GM12878 (cell line): ENCODE measurements at regions not wholly inside any gene's neighbourhood (a gene's known extent, or its start where the extent isn't known, plus 50 kb on each side); places are given as distances from the start of the nearest gene placed in this dataset.

ENCODE experiments used
- ATAC-seq: fragments of 200-7000 bp; cut with Tn5 transposase; 3 replicates; pipeline ENCODE4 v1.9.1; 2020; ENCODE audit warnings: mild to moderate bottlenecking, moderate library complexity
- BruUV-seq: library from RNA; stranded (reverse); fragments of 400-500 nt; replicated peaks from 2 replicates; lab custom pipeline; 2021; lab: Mats Ljungman, UMichigan
- CTCF ChIA-PET: fragments of 300-600 bp; sonication (Branson Sonifier 250); formaldehyde crosslinking; extraction: SDS; loops from one replicate; lab custom pipeline; 2021; ENCODE audit warnings: inconsistent platforms; lab: Yijun Ruan, JAX
- POLR2A ChIA-PET: fragments of 350-600 bp; formaldehyde crosslinking; extraction: SDS; loops from one replicate; lab custom pipeline; 2021; ENCODE audit warnings: inconsistent platforms; lab: Charles Lee
- RAD21 ChIA-PET: fragments of 300-600 bp; sonication (Branson Sonifier 250); formaldehyde crosslinking; loops from one replicate; lab custom pipeline; 2023; ENCODE audit warnings: antibody characterized with exemption; ENCODE audit not compliant: unreplicated experiment; lab: Charles Lee
- SMC1A ChIA-PET: fragments of 300-600 bp; sonication (Branson Sonifier 250); formaldehyde crosslinking; loops from one replicate; lab custom pipeline; 2023; ENCODE audit not compliant: unreplicated experiment, uncharacterized antibody; lab: Charles Lee
- DNase-seq: peaks from one replicate; pipeline ENCODE4 v3.0.0-alpha.2; 2011; ENCODE audit warnings: low read depth, low spot score
- FAIRE-seq: peaks from 3 replicates; lab custom pipeline; 2011; peaks lifted over from hg19 to GRCh38; lab: Jason Lieb, UNC
- H2AFZ ChIP-seq: 2 replicates; pipeline ENCODE4 v1.6.0; 2011; ENCODE audit warnings: low read depth, low read length, control low read depth; ENCODE audit not compliant: control insufficient read depth
- H3K27ac ChIP-seq: 2 replicates; pipeline ENCODE4 v1.5.1; 2011; ENCODE audit warnings: control low read depth; ENCODE audit not compliant: control insufficient read depth, insufficient read depth
- H3K27me3 ChIP-seq, 2 experiments: replicated peaks in 1 of 2; 2 replicates each; pipeline versions ENCODE4 v1.6.0 to v1.6.1; 2011; ENCODE audit warnings: low read length in 1 of 2; ENCODE audit not compliant: control insufficient read depth in 2 of 2, insufficient read depth in 2 of 2
- H3K36me3 ChIP-seq, 2 experiments: 2 replicates each; pipeline ENCODE4 v1.5.1; 2011; ENCODE audit warnings: low read length in 1 of 2; ENCODE audit not compliant: control insufficient read depth in 2 of 2, insufficient read depth in 2 of 2
- H3K4me1 ChIP-seq: 2 replicates; pipeline ENCODE4 v1.6.1; 2011; ENCODE audit warnings: mild to moderate bottlenecking, low read length, moderate library complexity, mixed read lengths; ENCODE audit not compliant: control insufficient read depth, insufficient read depth
- H3K4me2 ChIP-seq: 2 replicates; pipeline ENCODE4 v1.6.0; 2011; ENCODE audit warnings: control low read depth; ENCODE audit not compliant: control insufficient read depth, insufficient read depth
- H3K4me3 ChIP-seq: fragments of 200-600 bp; sonication (generic); 2 replicates; pipeline ENCODE4 v1.5.1; 2016
- H3K79me2 ChIP-seq: 2 replicates; pipeline ENCODE4 v1.6.0; 2011; ENCODE audit warnings: low read length; ENCODE audit not compliant: control insufficient read depth, insufficient read depth
- H3K9ac ChIP-seq: 2 replicates; pipeline ENCODE4 v1.8.0; 2011; ENCODE audit warnings: low read length, control low read depth, mixed read lengths; ENCODE audit not compliant: control insufficient read depth, insufficient read depth
- H3K9me3 ChIP-seq: replicated peaks from 3 replicates; pipeline ENCODE4 v1.5.1; 2011; ENCODE audit warnings: mild to moderate bottlenecking, low read length; ENCODE audit not compliant: control insufficient read depth, insufficient read depth
- H4K20me1 ChIP-seq: 2 replicates; pipeline ENCODE4 v1.6.0; 2011; ENCODE audit not compliant: control insufficient read depth, insufficient read depth
- ASH2L ChIP-seq: fragments of 300-600, 200-600 bp; sonication (generic); IDR thresholded peaks from 2 replicates; pipeline ENCODE4 v1.6.1; 2017; ENCODE audit warnings: low read depth, mild to moderate bottlenecking, borderline replicate concordance
- CHD4 ChIP-seq: fragments of 200-600 bp; sonication (generic); IDR thresholded peaks from 2 replicates; pipeline ENCODE4 v1.6.1; 2016; ENCODE audit warnings: mild to moderate bottlenecking
- FOXM1 ChIP-seq: IDR thresholded peaks from 2 replicates; pipeline ENCODE4 v1.6.1; 2012; ENCODE audit warnings: low read depth, mild to moderate bottlenecking, inconsistent platforms, low read length, moderate library complexity
- IRF4 ChIP-seq: IDR thresholded peaks from 2 replicates; pipeline ENCODE4 v1.6.1; 2011; ENCODE audit warnings: low read depth, low read length
- JUND ChIP-seq: IDR thresholded peaks from 2 replicates; pipeline ENCODE4 v1.6.1; 2012; ENCODE audit warnings: low read depth, mild to moderate bottlenecking, low read length, improper control_type of control experiment, moderate library complexity
- KDM1A ChIP-seq: fragments of 200-600 bp; sonication (generic); IDR thresholded peaks from 2 replicates; pipeline ENCODE4 v1.6.1; 2016; ENCODE audit warnings: borderline replicate concordance
- NR2C1 ChIP-seq: fragments of 450-650 bp; IDR thresholded peaks from 2 replicates; pipeline ENCODE4 v1.6.1; 2017; ENCODE audit warnings: antibody characterized with exemption, mild to moderate bottlenecking, moderate library complexity
- POU2F2 ChIP-seq: IDR thresholded peaks from 3 replicates; pipeline ENCODE4 v1.6.1; 2011; ENCODE audit warnings: low read depth, mild to moderate bottlenecking, low read length, borderline replicate concordance
- STAT3 ChIP-seq: IDR thresholded peaks from 2 replicates; pipeline ENCODE4 v1.6.1; 2011; ENCODE audit warnings: low read depth, low read length, improper control_type of control experiment
- TARDBP ChIP-seq: IDR thresholded peaks from 2 replicates; pipeline ENCODE4 v1.6.1; 2016; ENCODE audit warnings: borderline replicate concordance
- WGBS: methylation state at CpG from one replicate; pipeline ENCODE4 v1.1.6; 2016; ENCODE audit warnings: low lambda C conversion rate; ENCODE audit not compliant: insufficient replicate concordance, insufficient coverage; ENCODE audit errors: missing lambda C conversion rate; 5-methylcytosine and 5-hydroxymethylcytosine counted together
- in situ Hi-C: fragments of 300-500 bp; cut with MboI; formaldehyde crosslinking; loops from 9 replicates; pipeline ENCODE4 v1.14.3; 2018; ENCODE audit warnings: mixed read lengths
- intact Hi-C: fragments of 100-400 bp; cut with micrococcal nuclease; formaldehyde crosslinking; loops from one replicate; pipeline ENCODE4 v1.14.2; 2022; ENCODE audit not compliant: unreplicated experiment
- TF ChIP-seq, protein P1 (sequence below): fragments of 450-650 bp; formaldehyde crosslinking; IDR thresholded peaks from 2 replicates; pipeline ENCODE4 v1.4.0; 2020; ENCODE audit warnings: mild to moderate bottlenecking, moderate library complexity
- TF ChIP-seq, protein P2 (sequence below): fragments of 450-650 bp; IDR thresholded peaks from 2 replicates; pipeline ENCODE4 v1.6.1; 2017; ENCODE audit warnings: antibody characterized with exemption, mild to moderate bottlenecking, moderate library complexity
- TF ChIP-seq, protein P3 (sequence below): fragments of 450-650 bp; IDR thresholded peaks from 2 replicates; pipeline ENCODE4 v1.6.1; 2016; ENCODE audit warnings: mild to moderate bottlenecking, moderate library complexity, borderline replicate concordance

DNA sequence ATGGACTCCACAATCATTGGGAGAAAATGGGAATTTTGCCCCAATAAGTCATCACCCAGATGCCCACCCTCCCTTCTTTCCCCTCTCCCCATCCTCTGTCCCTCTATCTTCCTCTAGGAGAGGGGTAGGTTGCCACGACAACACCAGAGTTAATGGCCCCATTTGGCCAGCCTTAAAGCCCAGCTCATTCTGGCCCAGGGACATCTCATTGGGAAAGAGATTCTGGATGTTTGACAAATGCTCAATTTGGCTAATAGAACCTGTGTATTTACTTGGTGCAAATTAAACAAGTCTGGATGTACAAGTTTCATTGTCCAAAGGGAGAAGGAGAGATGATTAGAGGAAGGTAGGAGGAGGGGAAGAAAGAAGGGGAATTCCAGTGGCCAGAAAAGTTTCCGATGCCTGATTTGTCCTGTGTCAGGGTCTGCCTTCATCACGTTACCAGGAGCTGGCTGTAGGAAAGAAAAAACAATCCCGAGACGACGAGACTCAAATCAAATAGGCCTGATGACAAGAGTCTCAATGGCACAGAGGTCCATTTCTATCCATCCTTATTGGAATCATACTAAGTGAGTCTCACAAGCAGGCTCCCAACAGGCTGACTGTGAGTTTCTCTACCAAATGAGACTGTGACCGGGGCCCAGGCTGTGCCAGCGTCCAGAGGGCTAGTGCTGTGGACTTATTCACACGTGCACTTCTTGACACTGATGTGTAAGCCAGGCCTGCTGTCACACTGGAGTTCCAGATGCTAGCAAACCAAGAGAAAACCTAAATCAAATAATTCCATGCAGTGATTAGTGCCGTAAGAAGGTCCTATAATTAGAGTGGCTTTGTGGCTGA, 265.2 kb upstream of the APCDD1 start:
- ChIA-PET SMC1A (no interaction called here), CTCF (no interaction called here), RAD21 (interaction anchor here (0.5 kb wide), 1 partner anchor 240 kb away, joined by 5 read pairs; no protein-coding TSS in a partner anchor), POLR2A (interaction anchor here (0.7 kb wide), 1 partner anchor 233 kb away, joined by 4 read pairs; no protein-coding TSS in a partner anchor)
- H3K9me3 ChIP-seq: no peaks in the 10 kb centered on the region; the same call in 2 of the 3 replicates
- no peak for FAIRE-seq
- H2AFZ ChIP-seq: no peak overlapping the region
- H3K79me2 ChIP-seq: no peaks in the 10 kb centered on the region
- DNase-seq: no peak
- no TSS peak for BruUV-seq
- no peaks in the 10 kb centered on the region for H3K36me3 ChIP-seq
- no peak overlapping the region for H3K9ac ChIP-seq
- 38% methylated on average over 10 of the region's 10 CpGs for WGBS
- H3K27me3 ChIP-seq: no peaks in the 10 kb centered on the region; a peak in 1 of 4 replicates
- no peak overlapping the region for H3K4me2 ChIP-seq
- H3K4me1 ChIP-seq: no peaks in the 10 kb centered on the region
- in situ Hi-C loops (no loop called here), intact Hi-C loops (no loop called here)
- no peak overlapping the region for H3K27ac ChIP-seq
- ATAC-seq: no peak
- H3K4me3 ChIP-seq: no peak overlapping the region
- H4K20me1 ChIP-seq: no peaks in the 10 kb centered on the region
- no peak for TF ChIP-seq KDM1A
- no peak for TF ChIP-seq NR2C1
- TF ChIP-seq JUND: no peak
- TF ChIP-seq FOXM1: no peak
- no peak for TF ChIP-seq POU2F2
- no peak for TF ChIP-seq CHD4
- TF ChIP-seq ASH2L: no peak
- no peak for TF ChIP-seq TARDBP
- TF ChIP-seq STAT3: no peak
- no peak for TF ChIP-seq IRF4
- TF ChIP-seq, protein P1, sequence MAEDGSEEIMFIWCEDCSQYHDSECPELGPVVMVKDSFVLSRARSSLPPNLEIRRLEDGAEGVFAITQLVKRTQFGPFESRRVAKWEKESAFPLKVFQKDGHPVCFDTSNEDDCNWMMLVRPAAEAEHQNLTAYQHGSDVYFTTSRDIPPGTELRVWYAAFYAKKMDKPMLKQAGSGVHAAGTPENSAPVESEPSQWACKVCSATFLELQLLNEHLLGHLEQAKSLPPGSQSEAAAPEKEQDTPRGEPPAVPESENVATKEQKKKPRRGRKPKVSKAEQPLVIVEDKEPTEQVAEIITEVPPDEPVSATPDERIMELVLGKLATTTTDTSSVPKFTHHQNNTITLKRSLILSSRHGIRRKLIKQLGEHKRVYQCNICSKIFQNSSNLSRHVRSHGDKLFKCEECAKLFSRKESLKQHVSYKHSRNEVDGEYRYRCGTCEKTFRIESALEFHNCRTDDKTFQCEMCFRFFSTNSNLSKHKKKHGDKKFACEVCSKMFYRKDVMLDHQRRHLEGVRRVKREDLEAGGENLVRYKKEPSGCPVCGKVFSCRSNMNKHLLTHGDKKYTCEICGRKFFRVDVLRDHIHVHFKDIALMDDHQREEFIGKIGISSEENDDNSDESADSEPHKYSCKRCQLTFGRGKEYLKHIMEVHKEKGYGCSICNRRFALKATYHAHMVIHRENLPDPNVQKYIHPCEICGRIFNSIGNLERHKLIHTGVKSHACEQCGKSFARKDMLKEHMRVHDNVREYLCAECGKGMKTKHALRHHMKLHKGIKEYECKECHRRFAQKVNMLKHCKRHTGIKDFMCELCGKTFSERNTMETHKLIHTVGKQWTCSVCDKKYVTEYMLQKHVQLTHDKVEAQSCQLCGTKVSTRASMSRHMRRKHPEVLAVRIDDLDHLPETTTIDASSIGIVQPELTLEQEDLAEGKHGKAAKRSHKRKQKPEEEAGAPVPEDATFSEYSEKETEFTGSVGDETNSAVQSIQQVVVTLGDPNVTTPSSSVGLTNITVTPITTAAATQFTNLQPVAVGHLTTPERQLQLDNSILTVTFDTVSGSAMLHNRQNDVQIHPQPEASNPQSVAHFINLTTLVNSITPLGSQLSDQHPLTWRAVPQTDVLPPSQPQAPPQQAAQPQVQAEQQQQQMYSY (CRISPR knock-in tag): no peak
- TF ChIP-seq, protein P2, sequence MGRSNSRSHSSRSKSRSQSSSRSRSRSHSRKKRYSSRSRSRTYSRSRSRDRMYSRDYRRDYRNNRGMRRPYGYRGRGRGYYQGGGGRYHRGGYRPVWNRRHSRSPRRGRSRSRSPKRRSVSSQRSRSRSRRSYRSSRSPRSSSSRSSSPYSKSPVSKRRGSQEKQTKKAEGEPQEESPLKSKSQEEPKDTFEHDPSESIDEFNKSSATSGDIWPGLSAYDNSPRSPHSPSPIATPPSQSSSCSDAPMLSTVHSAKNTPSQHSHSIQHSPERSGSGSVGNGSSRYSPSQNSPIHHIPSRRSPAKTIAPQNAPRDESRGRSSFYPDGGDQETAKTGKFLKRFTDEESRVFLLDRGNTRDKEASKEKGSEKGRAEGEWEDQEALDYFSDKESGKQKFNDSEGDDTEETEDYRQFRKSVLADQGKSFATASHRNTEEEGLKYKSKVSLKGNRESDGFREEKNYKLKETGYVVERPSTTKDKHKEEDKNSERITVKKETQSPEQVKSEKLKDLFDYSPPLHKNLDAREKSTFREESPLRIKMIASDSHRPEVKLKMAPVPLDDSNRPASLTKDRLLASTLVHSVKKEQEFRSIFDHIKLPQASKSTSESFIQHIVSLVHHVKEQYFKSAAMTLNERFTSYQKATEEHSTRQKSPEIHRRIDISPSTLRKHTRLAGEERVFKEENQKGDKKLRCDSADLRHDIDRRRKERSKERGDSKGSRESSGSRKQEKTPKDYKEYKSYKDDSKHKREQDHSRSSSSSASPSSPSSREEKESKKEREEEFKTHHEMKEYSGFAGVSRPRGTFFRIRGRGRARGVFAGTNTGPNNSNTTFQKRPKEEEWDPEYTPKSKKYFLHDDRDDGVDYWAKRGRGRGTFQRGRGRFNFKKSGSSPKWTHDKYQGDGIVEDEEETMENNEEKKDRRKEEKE: no peak
- TF ChIP-seq, protein P3, sequence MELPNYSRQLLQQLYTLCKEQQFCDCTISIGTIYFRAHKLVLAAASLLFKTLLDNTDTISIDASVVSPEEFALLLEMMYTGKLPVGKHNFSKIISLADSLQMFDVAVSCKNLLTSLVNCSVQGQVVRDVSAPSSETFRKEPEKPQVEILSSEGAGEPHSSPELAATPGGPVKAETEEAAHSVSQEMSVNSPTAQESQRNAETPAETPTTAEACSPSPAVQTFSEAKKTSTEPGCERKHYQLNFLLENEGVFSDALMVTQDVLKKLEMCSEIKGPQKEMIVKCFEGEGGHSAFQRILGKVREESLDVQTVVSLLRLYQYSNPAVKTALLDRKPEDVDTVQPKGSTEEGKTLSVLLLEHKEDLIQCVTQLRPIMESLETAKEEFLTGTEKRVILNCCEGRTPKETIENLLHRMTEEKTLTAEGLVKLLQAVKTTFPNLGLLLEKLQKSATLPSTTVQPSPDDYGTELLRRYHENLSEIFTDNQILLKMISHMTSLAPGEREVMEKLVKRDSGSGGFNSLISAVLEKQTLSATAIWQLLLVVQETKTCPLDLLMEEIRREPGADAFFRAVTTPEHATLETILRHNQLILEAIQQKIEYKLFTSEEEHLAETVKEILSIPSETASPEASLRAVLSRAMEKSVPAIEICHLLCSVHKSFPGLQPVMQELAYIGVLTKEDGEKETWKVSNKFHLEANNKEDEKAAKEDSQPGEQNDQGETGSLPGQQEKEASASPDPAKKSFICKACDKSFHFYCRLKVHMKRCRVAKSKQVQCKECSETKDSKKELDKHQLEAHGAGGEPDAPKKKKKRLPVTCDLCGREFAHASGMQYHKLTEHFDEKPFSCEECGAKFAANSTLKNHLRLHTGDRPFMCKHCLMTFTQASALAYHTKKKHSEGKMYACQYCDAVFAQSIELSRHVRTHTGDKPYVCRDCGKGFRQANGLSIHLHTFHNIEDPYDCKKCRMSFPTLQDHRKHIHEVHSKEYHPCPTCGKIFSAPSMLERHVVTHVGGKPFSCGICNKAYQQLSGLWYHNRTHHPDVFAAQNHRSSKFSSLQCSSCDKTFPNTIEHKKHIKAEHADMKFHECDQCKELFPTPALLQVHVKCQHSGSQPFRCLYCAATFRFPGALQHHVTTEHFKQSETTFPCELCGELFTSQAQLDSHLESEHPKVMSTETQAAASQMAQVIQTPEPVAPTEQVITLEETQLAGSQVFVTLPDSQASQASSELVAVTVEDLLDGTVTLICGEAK: no peak
